GM23338 (cell line): ENCODE measurements at regions not wholly inside any gene's neighbourhood (a gene's known extent, or its start where the extent isn't known, plus 50 kb on each side); places are given as distances from the start of the nearest gene placed in this dataset.
"Not testable (repeated sequence)": the region's sequence is repeated elsewhere in the genome, so short reads cannot be mapped to it uniquely, and the experiment has no call there.

Source experiments
- ATAC-seq: fragments of 200-7000 bp; cut with Tn5 transposase; 3 replicates; pipeline ENCODE4 v1.9.1; 2020
- DNase-seq: peaks from one replicate; pipeline ENCODE4 v3.0.0-alpha.2; 2015; ENCODE audit warnings: low spot score
- H2AFZ ChIP-seq: fragments of 200-600 bp; sonication (generic); 2 replicates; pipeline ENCODE4 v1.8.0; 2016; ENCODE audit warnings: antibody characterized with exemption, mild to moderate bottlenecking, moderate library complexity
- H3F3A ChIP-seq: fragments of 200-600 bp; sonication (generic); replicated peaks from 2 replicates; pipeline ENCODE4 v1.8.0; 2017; ENCODE audit warnings: antibody characterized with exemption, mixed run types, low read depth
- H3K27ac ChIP-seq: fragments of 200-600 bp; sonication (generic); 2 replicates; pipeline ENCODE4 v1.6.1; 2016; ENCODE audit warnings: low read depth
- H3K27me3 ChIP-seq: fragments of 200-600 bp; sonication (generic); 2 replicates; pipeline ENCODE4 v1.8.0; 2016; ENCODE audit warnings: mild to moderate bottlenecking, mixed run types, moderate library complexity; ENCODE audit not compliant: insufficient read depth
- H3K36me3 ChIP-seq: fragments of 200-600 bp; sonication (generic); 2 replicates; pipeline ENCODE4 v1.8.0; 2016; ENCODE audit warnings: mild to moderate bottlenecking; ENCODE audit not compliant: insufficient read depth
- H3K4me1 ChIP-seq: fragments of 200-600 bp; sonication (generic); 2 replicates; pipeline ENCODE4 v1.8.0; 2016; ENCODE audit warnings: mild to moderate bottlenecking, moderate library complexity; ENCODE audit not compliant: insufficient read depth
- H3K4me2 ChIP-seq: fragments of 200-600 bp; sonication (generic); 2 replicates; pipeline ENCODE4 v1.7.1; 2017; ENCODE audit warnings: mixed run types
- H3K4me3 ChIP-seq: fragments of 200-600 bp; sonication (generic); 2 replicates; pipeline ENCODE4 v1.6.1; 2016; ENCODE audit warnings: mixed run types
- H3K79me2 ChIP-seq: fragments of 200-600 bp; sonication (generic); replicated peaks from 2 replicates; pipeline ENCODE4 v1.8.0; 2017; ENCODE audit warnings: mild to moderate bottlenecking; ENCODE audit not compliant: insufficient read depth
- H3K9me2 ChIP-seq: fragments of 200-600 bp; sonication (generic); 2 replicates; pipeline ENCODE4 v1.8.0; 2017; ENCODE audit not compliant: insufficient read depth
- H4K20me1 ChIP-seq: fragments of 200-600 bp; sonication (generic); replicated peaks from 2 replicates; pipeline ENCODE4 v1.8.0; 2017; ENCODE audit warnings: mild to moderate bottlenecking; ENCODE audit not compliant: insufficient read depth
- H3K27ac Mint-ChIP-seq: 2 replicates; pipeline ENCODE4 v1.8.0; 2020; ENCODE audit warnings: inconsistent platforms, mild to moderate bottlenecking, moderate library complexity, mixed read lengths
- H3K27me3 Mint-ChIP-seq: 3 replicates; pipeline ENCODE4 v1.8.0; 2022; ENCODE audit warnings: low read depth, mild to moderate bottlenecking, moderate library complexity, mixed read lengths, inconsistent platforms; ENCODE audit not compliant: insufficient read depth, poor library complexity
- H3K36me3 Mint-ChIP-seq: 3 replicates; pipeline ENCODE4 v1.8.0; 2021; ENCODE audit warnings: low read depth, mild to moderate bottlenecking, inconsistent platforms, moderate library complexity, mixed read lengths
- H3K4me1 Mint-ChIP-seq: 3 replicates; pipeline ENCODE4 v1.8.0; 2020; ENCODE audit warnings: mild to moderate bottlenecking, inconsistent platforms, mixed read lengths
- H3K4me3 Mint-ChIP-seq: 3 replicates; pipeline ENCODE4 v1.8.0; 2021; ENCODE audit warnings: moderate library complexity, mild to moderate bottlenecking, inconsistent platforms, mixed read lengths
- H3K9me3 Mint-ChIP-seq: 3 replicates; pipeline ENCODE4 v1.8.0; 2020; ENCODE audit warnings: moderate library complexity, mild to moderate bottlenecking, inconsistent platforms, mixed read lengths
- CREB1 ChIP-seq: fragments of 250-450 bp; sonication (Bioruptor Pico); IDR thresholded peaks from 2 replicates; pipeline ENCODE4 v1.5.0; 2020; ENCODE audit warnings: low read depth, mild to moderate bottlenecking, moderate library complexity
- EZH2phosphoT487 ChIP-seq: fragments of 200-600 bp; sonication (generic); IDR thresholded peaks from one replicate; pipeline ENCODE4 v1.8.1; 2018; ENCODE audit warnings: antibody characterized with exemption; ENCODE audit not compliant: unreplicated experiment
- STAT1 ChIP-seq: IDR thresholded peaks from one replicate; pipeline ENCODE4 v1.6.1; 2016; ENCODE audit warnings: antibody characterized with exemption; ENCODE audit not compliant: unreplicated experiment
- ZNF331 ChIP-seq: fragments of 250-450 bp; sonication (Bioruptor Pico); IDR thresholded peaks from 2 replicates; pipeline ENCODE4 v1.5.0; 2020; ENCODE audit warnings: low read depth, mild to moderate bottlenecking, moderate library complexity
- TF ChIP-seq, protein P1 (sequence below): IDR thresholded peaks from one replicate; pipeline ENCODE4 v1.6.1; 2018; ENCODE audit warnings: antibody characterized with exemption; ENCODE audit not compliant: unreplicated experiment
- TF ChIP-seq, protein P2 (sequence below): IDR thresholded peaks from 2 replicates; pipeline ENCODE4 v1.6.1; 2016; ENCODE audit warnings: antibody characterized with exemption

GRCh38 chr10:78468731-78469130, 435.1 kb downstream of the RPS24 start:
- not testable (repeated sequence) for ATAC-seq, H3K27me3 Mint-ChIP-seq, H3K79me2 ChIP-seq, H3K4me3 Mint-ChIP-seq, H3K27ac ChIP-seq, H4K20me1 ChIP-seq, H3K27me3 ChIP-seq, DNase-seq, H3K4me1 ChIP-seq, H3F3A ChIP-seq, H3K36me3 ChIP-seq, H3K36me3 Mint-ChIP-seq, H3K9me2 ChIP-seq, H2AFZ ChIP-seq, H3K4me2 ChIP-seq, H3K4me3 ChIP-seq, H3K27ac Mint-ChIP-seq
- H3K4me1 Mint-ChIP-seq: peaks cover 32% of the 10 kb centered on the region
- peaks cover 21% of the 10 kb centered on the region; the same call in 2 of the 3 replicates for H3K9me3 Mint-ChIP-seq

- Mint-ChIP-seq H3K4me1 (peaks cover 23% of the 10 kb centered on the region), H3K4me3 (no peak overlapping the region), H3K9me3 (peaks cover 21% of the 10 kb centered on the region; the same call in 2 of the 3 replicates), H3K27me3 (peaks cover 8% of the 10 kb centered on the region), H3K27ac (no peak overlapping the region), H3K36me3 (peaks cover 8% of the 10 kb centered on the region; the same call in 2 of the 3 replicates)
- Histone ChIP-seq H3F3A (no peaks in the 10 kb centered on the region), H3K4me1 (peaks cover 5% of the 10 kb centered on the region; the same call in 1 of the 2 replicates), H3K9me2 (no peaks in the 10 kb centered on the region), H3K4me2 (no peak overlapping the region), H4K20me1 (no peaks in the 10 kb centered on the region), H3K36me3 (no peaks in the 10 kb centered on the region), H3K27me3 (no peaks in the 10 kb centered on the region), H3K4me3 (no peak overlapping the region), H3K79me2 (no peaks in the 10 kb centered on the region), H3K27ac (no peak overlapping the region), H2AFZ (no peak overlapping the region)
- TF ChIP-seq, protein P1, sequence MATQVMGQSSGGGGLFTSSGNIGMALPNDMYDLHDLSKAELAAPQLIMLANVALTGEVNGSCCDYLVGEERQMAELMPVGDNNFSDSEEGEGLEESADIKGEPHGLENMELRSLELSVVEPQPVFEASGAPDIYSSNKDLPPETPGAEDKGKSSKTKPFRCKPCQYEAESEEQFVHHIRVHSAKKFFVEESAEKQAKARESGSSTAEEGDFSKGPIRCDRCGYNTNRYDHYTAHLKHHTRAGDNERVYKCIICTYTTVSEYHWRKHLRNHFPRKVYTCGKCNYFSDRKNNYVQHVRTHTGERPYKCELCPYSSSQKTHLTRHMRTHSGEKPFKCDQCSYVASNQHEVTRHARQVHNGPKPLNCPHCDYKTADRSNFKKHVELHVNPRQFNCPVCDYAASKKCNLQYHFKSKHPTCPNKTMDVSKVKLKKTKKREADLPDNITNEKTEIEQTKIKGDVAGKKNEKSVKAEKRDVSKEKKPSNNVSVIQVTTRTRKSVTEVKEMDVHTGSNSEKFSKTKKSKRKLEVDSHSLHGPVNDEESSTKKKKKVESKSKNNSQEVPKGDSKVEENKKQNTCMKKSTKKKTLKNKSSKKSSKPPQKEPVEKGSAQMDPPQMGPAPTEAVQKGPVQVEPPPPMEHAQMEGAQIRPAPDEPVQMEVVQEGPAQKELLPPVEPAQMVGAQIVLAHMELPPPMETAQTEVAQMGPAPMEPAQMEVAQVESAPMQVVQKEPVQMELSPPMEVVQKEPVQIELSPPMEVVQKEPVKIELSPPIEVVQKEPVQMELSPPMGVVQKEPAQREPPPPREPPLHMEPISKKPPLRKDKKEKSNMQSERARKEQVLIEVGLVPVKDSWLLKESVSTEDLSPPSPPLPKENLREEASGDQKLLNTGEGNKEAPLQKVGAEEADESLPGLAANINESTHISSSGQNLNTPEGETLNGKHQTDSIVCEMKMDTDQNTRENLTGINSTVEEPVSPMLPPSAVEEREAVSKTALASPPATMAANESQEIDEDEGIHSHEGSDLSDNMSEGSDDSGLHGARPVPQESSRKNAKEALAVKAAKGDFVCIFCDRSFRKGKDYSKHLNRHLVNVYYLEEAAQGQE: no peak
- TF ChIP-seq EZH2phosphoT487 (no peak), CREB1 (CRISPR knock-in tag) (no peak), ZNF331 (CRISPR knock-in tag) (no peak)
- no peak for DNase-seq
- no peak for ATAC-seq
Measured at GRCh38 chr10:78470267-78471103, 436.8 kb downstream of the RPS24 start.

DNA sequence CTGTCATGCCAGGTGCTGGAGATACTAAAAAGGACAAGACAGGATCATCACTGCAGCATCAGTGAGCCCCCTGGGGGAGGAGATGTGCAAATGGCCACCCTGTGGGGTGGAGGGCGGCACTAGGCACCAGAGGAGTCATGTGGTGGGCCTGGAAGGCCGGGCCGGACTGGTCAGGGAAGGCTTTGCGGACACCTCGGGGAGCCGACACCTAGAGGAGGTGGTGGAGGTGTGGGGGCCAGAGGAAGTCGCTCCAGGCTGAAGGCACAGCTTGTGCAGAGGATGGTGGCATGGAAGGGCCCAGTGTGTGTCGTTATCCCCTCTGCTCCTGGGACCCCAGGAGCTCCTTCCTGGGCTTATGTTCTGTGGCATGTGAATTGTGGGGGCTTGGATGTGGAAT, 437.7 kb downstream of the RPS24 start:
- Histone ChIP-seq H3K36me3 (no peaks in the 10 kb centered on the region), H3K27ac (no peak overlapping the region), H4K20me1 (no peaks in the 10 kb centered on the region), H3K4me2 (no peak overlapping the region), H2AFZ (no peak overlapping the region), H3K27me3 (no peaks in the 10 kb centered on the region), H3K4me3 (no peak overlapping the region), H3K9me2 (no peaks in the 10 kb centered on the region), H3F3A (no peaks in the 10 kb centered on the region), H3K79me2 (no peaks in the 10 kb centered on the region), H3K4me1 (peaks cover 5% of the 10 kb centered on the region; the same call in 1 of the 2 replicates)
- peaks cover 21% of the 10 kb centered on the region; the same call in 2 of the 3 replicates for H3K9me3 Mint-ChIP-seq
- ATAC-seq (no peak), DNase-seq (no peak)
- H3K27ac Mint-ChIP-seq: no peak overlapping the region
- H3K4me3 Mint-ChIP-seq: no peak overlapping the region
- no peak for TF ChIP-seq EZH2phosphoT487
- no peak for TF ChIP-seq ZNF331 (CRISPR knock-in tag)
- no peak for TF ChIP-seq STAT1
- no peak for TF ChIP-seq CREB1 (CRISPR knock-in tag)
- TF ChIP-seq, protein P2, sequence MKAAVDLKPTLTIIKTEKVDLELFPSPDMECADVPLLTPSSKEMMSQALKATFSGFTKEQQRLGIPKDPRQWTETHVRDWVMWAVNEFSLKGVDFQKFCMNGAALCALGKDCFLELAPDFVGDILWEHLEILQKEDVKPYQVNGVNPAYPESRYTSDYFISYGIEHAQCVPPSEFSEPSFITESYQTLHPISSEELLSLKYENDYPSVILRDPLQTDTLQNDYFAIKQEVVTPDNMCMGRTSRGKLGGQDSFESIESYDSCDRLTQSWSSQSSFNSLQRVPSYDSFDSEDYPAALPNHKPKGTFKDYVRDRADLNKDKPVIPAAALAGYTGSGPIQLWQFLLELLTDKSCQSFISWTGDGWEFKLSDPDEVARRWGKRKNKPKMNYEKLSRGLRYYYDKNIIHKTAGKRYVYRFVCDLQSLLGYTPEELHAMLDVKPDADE: no peak
- H3K27me3 Mint-ChIP-seq: peaks cover 3% of the 10 kb centered on the region
- peaks cover 18% of the 10 kb centered on the region for H3K4me1 Mint-ChIP-seq
- H3K36me3 Mint-ChIP-seq: peaks cover 8% of the 10 kb centered on the region; the same call in 2 of the 3 replicates
